Fibroblast of lung (primary cell): ENCODE measurements at regions not wholly inside any gene's neighbourhood (a gene's known extent, or its start where the extent isn't known, plus 50 kb on each side); places are given as distances from the start of the nearest gene placed in this dataset.

Source experiments
- DNase-seq, 2 donors: peaks; one replicate each; pipeline versions ENCODE4 v3.0.0 to v3.0.0-alpha.2; 2010; ENCODE audit warnings: low read depth in 2 of 2
- H2AFZ ChIP-seq: 2 replicates; pipeline ENCODE4 v1.5.1; 2012; ENCODE audit warnings: low read length, control low read depth, inconsistent platforms
- H3K27ac ChIP-seq: 2 replicates; pipeline ENCODE4 v1.5.1; 2011; ENCODE audit warnings: low read length, control low read depth; ENCODE audit not compliant: insufficient read depth
- H3K27me3 ChIP-seq: 2 replicates; pipeline ENCODE4 v1.5.1; 2011; ENCODE audit warnings: mild to moderate bottlenecking, low read length; ENCODE audit not compliant: control insufficient read depth, insufficient read depth
- H3K36me3 ChIP-seq: 2 replicates; pipeline ENCODE4 v1.5.1; 2011; ENCODE audit warnings: low read length; ENCODE audit not compliant: control insufficient read depth, insufficient read depth
- H3K4me1 ChIP-seq: 2 replicates; pipeline ENCODE4 v1.5.1; 2011; ENCODE audit warnings: low read length; ENCODE audit not compliant: control insufficient read depth, insufficient read depth; ENCODE audit errors: extremely low read depth
- H3K4me2 ChIP-seq: 2 replicates; pipeline ENCODE4 v1.5.1; 2011; ENCODE audit warnings: low read length, control low read depth; ENCODE audit not compliant: insufficient read depth; ENCODE audit errors: extremely low read depth
- H3K4me3 ChIP-seq, 4 experiments: fragments of 200-600 bp in 1 of 4; sonication (generic) in 1 of 4; replicated peaks in 1 of 4; 2 replicates each; pipeline ENCODE4 v1.5.1; 2011 to 2016; ENCODE audit warnings: low read length in 4 of 4, low read depth in 3 of 4, mild to moderate bottlenecking in 3 of 4, control low read depth in 2 of 4, inconsistent platforms in 1 of 4, mixed read lengths in 1 of 4; ENCODE audit not compliant: insufficient read depth in 1 of 4; ENCODE audit errors: control extremely low read depth in 1 of 4
- H3K79me2 ChIP-seq: 2 replicates; pipeline ENCODE4 v1.5.1; 2012; ENCODE audit warnings: mild to moderate bottlenecking, low read length, inconsistent platforms; ENCODE audit not compliant: control insufficient read depth, insufficient read depth
- H3K9ac ChIP-seq: 2 replicates; pipeline ENCODE4 v1.5.1; 2011; ENCODE audit warnings: mild to moderate bottlenecking, low read length, control low read depth; ENCODE audit not compliant: insufficient read depth
- H3K9me3 ChIP-seq: 2 replicates; pipeline ENCODE4 v1.5.1; 2012; ENCODE audit warnings: low read depth, low read length; ENCODE audit not compliant: control insufficient read depth, insufficient read depth
- H4K20me1 ChIP-seq: 2 replicates; pipeline ENCODE4 v1.5.1; 2011; ENCODE audit warnings: low read length; ENCODE audit not compliant: control insufficient read depth, insufficient read depth; ENCODE audit errors: extremely low read depth
- CTCF ChIP-seq, 2 donors: IDR thresholded peaks in 1 of 2; conservative IDR thresholded peaks in 1 of 2; 1 replicate in 1 of 2; 2 replicates in 1 of 2; pipeline ENCODE4 v1.5.1; 2011 to 2012; ENCODE audit warnings: low read length in 2 of 2, control low read depth in 1 of 2, inconsistent platforms in 1 of 2, low read depth in 1 of 2, mild to moderate bottlenecking in 1 of 2
- EZH2 ChIP-seq: IDR thresholded peaks from 2 replicates; pipeline ENCODE4 v1.5.1; 2012; ENCODE audit warnings: low read length, control low read depth, mild to moderate bottlenecking; ENCODE audit errors: missing control alignments

- Histone ChIP-seq H2AFZ (no peak overlapping the region), H3K4me1 (no peaks in the 10 kb centered on the region), H3K79me2 (no peaks in the 10 kb centered on the region), H3K27me3 (no peaks in the 10 kb centered on the region), H3K36me3 (no peaks in the 10 kb centered on the region), H3K4me3 (no peak overlapping the region), H3K9ac (no peak overlapping the region), H4K20me1 (no peaks in the 10 kb centered on the region), H3K9me3 (no peaks in the 10 kb centered on the region), H3K27ac (no peak overlapping the region), H3K4me2 (no peak overlapping the region)
- TF ChIP-seq EZH2 (no peak), CTCF (conservative IDR thresholded peaks at IDR 0.05 in 1 of 2, IDR thresholded peaks at IDR 0.05 in 1 of 2; ENCODE audit: low read depth in 1 of 2, low read length in 2 of 2) (no peak)
- no peak for DNase-seq
These were observed 165.8 kb downstream of the AKAIN1 start for GRCh38 chr18:5031216-5031615.

- H3K9me3 ChIP-seq, result no peaks in the 10 kb centered on the region
- H3K79me2 ChIP-seq, result no peaks in the 10 kb centered on the region
- H3K9ac ChIP-seq, result no peak overlapping the region
- no peak overlapping the region for H3K4me3 ChIP-seq
- no peak overlapping the region for H3K27ac ChIP-seq
- DNase-seq, result no peak
- no peaks in the 10 kb centered on the region for H3K36me3 ChIP-seq
- no peaks in the 10 kb centered on the region for H4K20me1 ChIP-seq
- H3K4me1 ChIP-seq, result no peaks in the 10 kb centered on the region
- no peak for TF ChIP-seq CTCF (conservative IDR thresholded peaks at IDR 0.05 in 1 of 2, IDR thresholded peaks at IDR 0.05 in 1 of 2; ENCODE audit: low read depth in 1 of 2, low read length in 2 of 2)
- no peak for TF ChIP-seq EZH2
- H2AFZ ChIP-seq, result no peak overlapping the region
- no peak overlapping the region for H3K4me2 ChIP-seq
- no peaks in the 10 kb centered on the region for H3K27me3 ChIP-seq
These were observed 166.4 kb downstream of the AKAIN1 start for GRCh38 chr18:5030636-5031035.

GRCh38 chr18:5029592-5029991 is 167.5 kb downstream of the AKAIN1 start:
- Histone ChIP-seq H3K9ac (no peak overlapping the region), H3K4me1 (no peaks in the 10 kb centered on the region), H3K4me2 (no peak overlapping the region), H3K27ac (no peak overlapping the region), H3K4me3 (no peak overlapping the region), H3K27me3 (no peaks in the 10 kb centered on the region), H3K9me3 (no peaks in the 10 kb centered on the region), H3K36me3 (no peaks in the 10 kb centered on the region), H3K79me2 (no peaks in the 10 kb centered on the region), H2AFZ (no peak overlapping the region), H4K20me1 (no peaks in the 10 kb centered on the region)
- no peak for DNase-seq
- TF ChIP-seq EZH2 (no peak), CTCF (conservative IDR thresholded peaks at IDR 0.05 in 1 of 2, IDR thresholded peaks at IDR 0.05 in 1 of 2; ENCODE audit: low read depth in 1 of 2, low read length in 2 of 2) (no peak)
